ENCODE measurements at regions not wholly inside any gene's neighbourhood (a gene's known extent, or its start where the extent isn't known, plus 50 kb on each side); places are given as distances from the start of the nearest gene placed in this dataset.

GRCh38 chr3:147760941-147761340 is 351.8 kb downstream of the ZIC1 start:
- no peak for DNase-seq

- peak; percentile 33 for DNase-seq
Observed at GRCh38 chr3:147773116-147773630, 364.0 kb downstream of the ZIC1 start.

GRCh38 chr3:147775411-147775810 is 366.2 kb downstream of the ZIC1 start:
- no peak for DNase-seq

- no peak for DNase-seq
Observed at GRCh38 chr3:147775816-147776530, 366.8 kb downstream of the ZIC1 start.

- no peak for DNase-seq
Observed at GRCh38 chr3:147793841-147794240, 384.7 kb downstream of the ZIC1 start.

- DNase-seq, result no peak
Observed at GRCh38 chr3:147794596-147794995, 385.4 kb downstream of the ZIC1 start.

GRCh38 chr3:147795418-147795817 is 386.3 kb downstream of the ZIC1 start:
- DNase-seq, result no peak

- DNase-seq, result peak; percentile 57
Observed at GRCh38 chr3:147797095-147797494, 387.9 kb downstream of the ZIC1 start.

- no peak for DNase-seq
Observed at GRCh38 chr3:147799601-147800000, 390.4 kb downstream of the ZIC1 start.

GRCh38 chr3:147807776-147808175 is 398.6 kb downstream of the ZIC1 start:
- DNase-seq, result peak; percentile 26

GRCh38 chr3:147809206-147809605 is 400.0 kb downstream of the ZIC1 start:
- DNase-seq, result no peak

- no peak for DNase-seq
Observed at GRCh38 chr3:147812186-147812911, 403.2 kb downstream of the ZIC1 start.

GRCh38 chr3:147813256-147813655 is 404.1 kb downstream of the ZIC1 start:
- DNase-seq, result no peak

- peak; percentile 79 for DNase-seq
Observed at GRCh38 chr3:147816752-147817151, 407.6 kb downstream of the ZIC1 start.

GRCh38 chr3:147832611-147833010 is 423.4 kb downstream of the ZIC1 start:
- no peak for DNase-seq

GRCh38 chr3:147836330-147836729 is 427.2 kb downstream of the ZIC1 start:
- no peak for DNase-seq

GRCh38 chr3:147838652-147839051 is 429.5 kb downstream of the ZIC1 start:
- no peak for DNase-seq

- DNase-seq, result no peak
Observed at GRCh38 chr3:147843331-147843730, 434.2 kb downstream of the ZIC1 start.

GRCh38 chr3:147846293-147846692 is 437.1 kb downstream of the ZIC1 start:
- no peak for DNase-seq

GRCh38 chr3:147846854-147847478 is 437.8 kb downstream of the ZIC1 start:
- no peak for DNase-seq

- no peak for DNase-seq
Observed at GRCh38 chr3:147851062-147851461, 441.9 kb downstream of the ZIC1 start.

GRCh38 chr3:147854542-147854941 is 445.4 kb downstream of the ZIC1 start:
- DNase-seq, result no peak

GRCh38 chr3:147864754-147865354 is 455.7 kb downstream of the ZIC1 start:
- no peak for DNase-seq

Measured in tongue (tissue), 1 donor.